ENCODE measurements at regions not wholly inside any gene's neighbourhood (a gene's known extent, or its start where the extent isn't known, plus 50 kb on each side); places are given as distances from the start of the nearest gene placed in this dataset.

GRCh38 chr12:84807249-84807648 lies 105.3 kb downstream of the SLC6A15 start:
- DNase-seq (no peak), ATAC-seq (no peak)
- no peaks in the 10 kb centered on the region for H3K27me3 Mint-ChIP-seq
- H3K9me3 ChIP-seq (ENCODE audit: control insufficient read depth, low read length, poor library complexity, severe bottlenecking), result no peaks in the 10 kb centered on the region
- H3K36me3 Mint-ChIP-seq (ENCODE audit: low read depth), result no peaks in the 10 kb centered on the region
- no peak overlapping the region for H3K4me3 Mint-ChIP-seq
- no peaks in the 10 kb centered on the region for H3K4me1 Mint-ChIP-seq
- no peak overlapping the region for H3K27ac Mint-ChIP-seq

GRCh38 chr12:84805474-84805858 lies 107.1 kb downstream of the SLC6A15 start:
- ATAC-seq, result no peak
- no peak overlapping the region for H3K27ac Mint-ChIP-seq
- no peak for DNase-seq
- no peak overlapping the region for H3K4me3 Mint-ChIP-seq
- H3K9me3 ChIP-seq (ENCODE audit: control insufficient read depth, low read length, poor library complexity, severe bottlenecking), result no peaks in the 10 kb centered on the region
- H3K36me3 Mint-ChIP-seq (ENCODE audit: low read depth), result no peaks in the 10 kb centered on the region
- no peaks in the 10 kb centered on the region for H3K4me1 Mint-ChIP-seq
- no peaks in the 10 kb centered on the region for H3K27me3 Mint-ChIP-seq

GRCh38 chr12:84804691-84805473 lies 107.7 kb downstream of the SLC6A15 start:
- Mint-ChIP-seq H3K27me3 (no peaks in the 10 kb centered on the region), H3K36me3 (ENCODE audit: low read depth) (no peaks in the 10 kb centered on the region), H3K4me3 (no peak overlapping the region), H3K4me1 (no peaks in the 10 kb centered on the region), H3K27ac (no peak overlapping the region)
- no peaks in the 10 kb centered on the region for H3K9me3 ChIP-seq (ENCODE audit: control insufficient read depth, low read length, poor library complexity, severe bottlenecking)
- ATAC-seq (no peak), DNase-seq (no peak)

GRCh38 chr12:84803661-84804060 lies 108.9 kb downstream of the SLC6A15 start:
- Mint-ChIP-seq H3K27ac (no peak overlapping the region), H3K4me3 (no peak overlapping the region), H3K27me3 (no peaks in the 10 kb centered on the region), H3K4me1 (no peaks in the 10 kb centered on the region), H3K36me3 (ENCODE audit: low read depth) (no peaks in the 10 kb centered on the region)
- DNase-seq (no peak), ATAC-seq (no peak)
- no peaks in the 10 kb centered on the region for H3K9me3 ChIP-seq (ENCODE audit: control insufficient read depth, low read length, poor library complexity, severe bottlenecking)

GRCh38 chr12:84802161-84802560 lies 110.4 kb downstream of the SLC6A15 start:
- DNase-seq, result no peak
- no peak for ATAC-seq
- H3K9me3 ChIP-seq (ENCODE audit: control insufficient read depth, low read length, poor library complexity, severe bottlenecking), result no peaks in the 10 kb centered on the region
- Mint-ChIP-seq H3K4me1 (no peaks in the 10 kb centered on the region), H3K4me3 (no peak overlapping the region), H3K36me3 (ENCODE audit: low read depth) (no peaks in the 10 kb centered on the region), H3K27ac (no peak overlapping the region), H3K27me3 (no peaks in the 10 kb centered on the region)

GRCh38 chr12:84793558-84794367 lies 118.8 kb downstream of the SLC6A15 start:
- ATAC-seq (no peak), DNase-seq (no peak)
- Mint-ChIP-seq H3K4me3 (no peak overlapping the region), H3K36me3 (ENCODE audit: low read depth) (no peaks in the 10 kb centered on the region), H3K27me3 (no peaks in the 10 kb centered on the region), H3K27ac (no peak overlapping the region), H3K4me1 (no peaks in the 10 kb centered on the region)
- H3K9me3 ChIP-seq (ENCODE audit: control insufficient read depth, low read length, poor library complexity, severe bottlenecking), result no peaks in the 10 kb centered on the region

GRCh38 chr12:84791444-84791843 lies 121.2 kb downstream of the SLC6A15 start:
- no peaks in the 10 kb centered on the region for H3K36me3 Mint-ChIP-seq (ENCODE audit: low read depth)

GRCh38 chr12:84789184-84789583 lies 123.4 kb downstream of the SLC6A15 start:
- no peak overlapping the region for H3K27ac Mint-ChIP-seq
- no peaks in the 10 kb centered on the region for H3K4me1 Mint-ChIP-seq
- no peak overlapping the region for H3K4me3 Mint-ChIP-seq
- no peak for DNase-seq
- no peaks in the 10 kb centered on the region for H3K36me3 Mint-ChIP-seq (ENCODE audit: low read depth)
- ATAC-seq, result no peak
- H3K9me3 ChIP-seq (ENCODE audit: control insufficient read depth, low read length, poor library complexity, severe bottlenecking), result no peaks in the 10 kb centered on the region
- H3K27me3 Mint-ChIP-seq, result no peaks in the 10 kb centered on the region

More at GRCh38 chr12:84791444-84791843, 121.2 kb downstream of the SLC6A15 start:
- ATAC-seq, result no peak
- Mint-ChIP-seq H3K4me3 (no peak overlapping the region), H3K4me1 (no peaks in the 10 kb centered on the region), H3K27me3 (no peaks in the 10 kb centered on the region), H3K27ac (no peak overlapping the region)
- H3K9me3 ChIP-seq (ENCODE audit: control insufficient read depth, low read length, poor library complexity, severe bottlenecking), result no peaks in the 10 kb centered on the region
- DNase-seq, result no peak

- ATAC-seq (no peak), DNase-seq (no peak)
- Mint-ChIP-seq H3K27ac (no peak overlapping the region), H3K36me3 (ENCODE audit: low read depth) (no peaks in the 10 kb centered on the region), H3K4me3 (no peak overlapping the region), H3K4me1 (no peaks in the 10 kb centered on the region), H3K27me3 (no peaks in the 10 kb centered on the region)
- H3K9me3 ChIP-seq (ENCODE audit: control insufficient read depth, low read length, poor library complexity, severe bottlenecking), result no peaks in the 10 kb centered on the region
Measured at GRCh38 chr12:84787253-84787652, 125.3 kb downstream of the SLC6A15 start.

- ATAC-seq, result no peak
- H3K27ac Mint-ChIP-seq, result no peak overlapping the region
- H3K4me1 Mint-ChIP-seq, result no peaks in the 10 kb centered on the region
- no peak for DNase-seq
- no peaks in the 10 kb centered on the region for H3K36me3 Mint-ChIP-seq (ENCODE audit: low read depth)
- H3K4me3 Mint-ChIP-seq, result no peak overlapping the region
- no peaks in the 10 kb centered on the region for H3K9me3 ChIP-seq (ENCODE audit: control insufficient read depth, low read length, poor library complexity, severe bottlenecking)
- no peaks in the 10 kb centered on the region for H3K27me3 Mint-ChIP-seq
Measured at GRCh38 chr12:84786622-84787021, 126.0 kb downstream of the SLC6A15 start.

- H3K27me3 Mint-ChIP-seq, result no peaks in the 10 kb centered on the region
- H3K27ac Mint-ChIP-seq, result no peak overlapping the region
- H3K36me3 Mint-ChIP-seq (ENCODE audit: low read depth), result no peaks in the 10 kb centered on the region
- no peak for DNase-seq
- no peaks in the 10 kb centered on the region for H3K4me1 Mint-ChIP-seq
- no peak for ATAC-seq
- no peak overlapping the region for H3K4me3 Mint-ChIP-seq
- no peaks in the 10 kb centered on the region for H3K9me3 ChIP-seq (ENCODE audit: control insufficient read depth, low read length, poor library complexity, severe bottlenecking)
Measured at GRCh38 chr12:84785951-84786350, 126.6 kb downstream of the SLC6A15 start.

- Mint-ChIP-seq H3K27ac (no peak overlapping the region), H3K4me3 (no peak overlapping the region), H3K27me3 (no peaks in the 10 kb centered on the region), H3K36me3 (ENCODE audit: low read depth) (no peaks in the 10 kb centered on the region), H3K4me1 (no peaks in the 10 kb centered on the region)
- no peak for DNase-seq
- ATAC-seq, result no peak
- no peaks in the 10 kb centered on the region for H3K9me3 ChIP-seq (ENCODE audit: control insufficient read depth, low read length, poor library complexity, severe bottlenecking)
Measured at GRCh38 chr12:84785281-84785680, 127.3 kb downstream of the SLC6A15 start.

- H3K27me3 Mint-ChIP-seq, result no peaks in the 10 kb centered on the region
- H3K9me3 ChIP-seq (ENCODE audit: control insufficient read depth, low read length, poor library complexity, severe bottlenecking), result no peaks in the 10 kb centered on the region
- no peak overlapping the region for H3K4me3 Mint-ChIP-seq
- no peak for DNase-seq
- no peaks in the 10 kb centered on the region for H3K4me1 Mint-ChIP-seq
- no peaks in the 10 kb centered on the region for H3K36me3 Mint-ChIP-seq (ENCODE audit: low read depth)
- ATAC-seq, result no peak
- H3K27ac Mint-ChIP-seq, result no peak overlapping the region
Measured at GRCh38 chr12:84779169-84779568, 133.4 kb downstream of the SLC6A15 start.

- H3K4me1 Mint-ChIP-seq, result no peaks in the 10 kb centered on the region
- H3K9me3 ChIP-seq (ENCODE audit: control insufficient read depth, low read length, poor library complexity, severe bottlenecking), result no peaks in the 10 kb centered on the region
- H3K36me3 Mint-ChIP-seq (ENCODE audit: low read depth), result no peaks in the 10 kb centered on the region
- H3K27me3 Mint-ChIP-seq, result no peaks in the 10 kb centered on the region
- H3K27ac Mint-ChIP-seq, result no peak overlapping the region
- no peak for DNase-seq
- H3K4me3 Mint-ChIP-seq, result no peak overlapping the region
- ATAC-seq, result no peak
Measured at GRCh38 chr12:84772281-84772680, 140.3 kb downstream of the SLC6A15 start.

Measured in T-helper 17 cell (primary cell).